Activated naive CD8-positive, alpha-beta T cell treated with anti-CD3 and anti-CD28 coated beads, Interleukin-2, amount 10 ng/mL, durations not matched to agents 7 days and 5 days (primary cell): ENCODE measurements at regions not wholly inside any gene's neighbourhood (a gene's known extent, or its start where the extent isn't known, plus 50 kb on each side); places are given as distances from the start of the nearest gene placed in this dataset.
A peak's percentile ranks its signal among the peaks of the same experiment; 100 is the strongest.

Source experiments
- ATAC-seq: fragments of 150-1000 bp; cut with Tn5 transposase; one replicate; pipeline ENCODE4 v1.10.0; 2021; ENCODE audit warnings: low read depth, moderate library complexity
- POLR2A ChIA-PET: fragments of 350-600 bp; sonication (Branson Sonifier 250); formaldehyde crosslinking; loops from one replicate; lab custom pipeline; 2021; ENCODE audit warnings: antibody characterized with exemption; lab: Charles Lee
- DNase-seq: peaks from one replicate; pipeline ENCODE4 v3.0.0; 2021
- H3K27ac Mint-ChIP-seq: one replicate; pipeline ENCODE4 v1.8.0; 2022; ENCODE audit warnings: mild to moderate bottlenecking, mixed read lengths
- H3K27me3 Mint-ChIP-seq: one replicate; pipeline ENCODE4 v1.8.0; 2022; ENCODE audit warnings: mild to moderate bottlenecking, moderate library complexity, mixed read lengths
- H3K36me3 Mint-ChIP-seq: one replicate; pipeline ENCODE4 v1.8.0; 2021; ENCODE audit warnings: mild to moderate bottlenecking, mixed read lengths
- H3K4me1 Mint-ChIP-seq: one replicate; pipeline ENCODE4 v1.8.0; 2021; ENCODE audit warnings: mixed read lengths
- H3K4me3 Mint-ChIP-seq: one replicate; pipeline ENCODE4 v1.8.0; 2022; ENCODE audit warnings: mild to moderate bottlenecking, moderate library complexity, mixed read lengths
- H3K9me3 Mint-ChIP-seq: one replicate; pipeline ENCODE4 v1.8.0; 2021; ENCODE audit warnings: mixed read lengths

DNA sequence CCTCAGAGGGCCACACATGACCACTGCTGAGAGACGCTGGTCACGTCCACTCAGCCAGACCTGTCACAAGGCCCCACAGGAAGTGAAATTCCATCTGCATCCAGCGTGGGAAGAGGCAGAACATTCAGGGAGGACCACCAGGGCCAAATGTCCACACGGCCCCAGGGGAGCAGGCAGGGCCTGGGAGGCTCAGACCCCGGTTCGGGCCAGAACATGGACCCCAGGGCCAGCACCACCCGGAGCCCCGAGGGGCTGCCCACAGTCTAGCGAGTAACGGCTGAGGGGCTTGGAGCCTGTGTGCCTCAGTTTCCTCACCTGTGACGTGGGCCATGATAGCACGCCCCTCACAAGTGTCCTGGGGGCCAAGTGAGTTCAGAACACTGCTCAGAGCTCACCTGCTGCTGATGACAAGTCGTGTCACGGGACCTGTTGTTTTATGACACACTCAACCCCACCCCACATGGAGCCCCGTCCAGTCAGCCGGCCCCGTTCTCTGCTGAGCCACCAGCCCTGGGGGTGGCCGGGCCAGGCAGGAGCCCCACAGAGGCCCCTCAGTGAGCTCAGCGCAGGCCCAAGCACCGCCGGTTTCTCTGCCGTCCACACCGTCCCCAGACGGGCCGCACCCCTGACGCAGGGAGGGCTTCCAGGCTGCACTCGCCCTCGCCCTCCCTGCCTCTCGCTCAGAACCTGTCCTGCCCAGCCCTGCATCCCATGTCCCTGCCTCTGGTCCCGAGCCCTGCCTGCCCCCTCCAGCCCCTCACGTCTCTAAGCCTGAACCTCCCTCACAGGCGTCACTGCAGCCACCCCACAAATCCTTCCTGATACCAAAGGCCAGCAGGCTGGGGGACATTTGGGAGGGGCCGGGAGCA lies 79.5 kb upstream of the GALNT9 start:
- Mint-ChIP-seq H3K27ac (no peak overlapping the region), H3K27me3 (no peaks in the 10 kb centered on the region), H3K4me3 (no peak overlapping the region), H3K4me1 (no peaks in the 10 kb centered on the region), H3K9me3 (no peaks in the 10 kb centered on the region), H3K36me3 (no peaks in the 10 kb centered on the region)
- ATAC-seq (no peak), DNase-seq (no peak)
- POLR2A ChIA-PET, result no interaction called here

DNA sequence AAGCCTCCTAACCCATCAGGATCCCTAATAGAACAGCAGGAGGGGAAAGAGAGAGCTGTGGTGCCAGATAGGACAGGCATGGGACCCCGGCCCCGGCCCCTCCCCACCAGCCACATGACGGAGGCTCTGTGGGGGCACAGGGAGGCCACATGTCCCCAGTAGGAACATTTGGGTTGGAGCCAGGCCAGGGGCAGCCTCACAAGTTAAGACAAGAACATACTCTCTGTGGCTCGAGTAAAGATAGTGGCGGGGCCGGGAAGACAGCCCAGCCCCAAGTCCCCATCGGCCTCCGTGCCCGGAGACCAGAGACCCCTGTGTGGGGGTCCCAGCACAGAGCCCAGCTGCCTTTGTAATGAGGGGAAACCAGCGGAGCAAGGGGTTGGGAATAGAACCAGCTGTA lies 78.6 kb upstream of the GALNT9 start:
- no peaks in the 10 kb centered on the region for H3K9me3 Mint-ChIP-seq
- DNase-seq (no peak), ATAC-seq (no peak)
- POLR2A ChIA-PET, result no interaction called here
- H3K4me1 Mint-ChIP-seq, result no peaks in the 10 kb centered on the region
- no peaks in the 10 kb centered on the region for H3K27me3 Mint-ChIP-seq
- no peak overlapping the region for H3K27ac Mint-ChIP-seq
- H3K36me3 Mint-ChIP-seq, result no peaks in the 10 kb centered on the region
- H3K4me3 Mint-ChIP-seq, result no peak overlapping the region

GRCh38 chr12:132407451-132407961 lies 78.1 kb upstream of the GALNT9 start:
- no peaks in the 10 kb centered on the region for H3K36me3 Mint-ChIP-seq
- no peak overlapping the region for H3K27ac Mint-ChIP-seq
- POLR2A ChIA-PET, result no interaction called here
- H3K27me3 Mint-ChIP-seq, result no peaks in the 10 kb centered on the region
- no peaks in the 10 kb centered on the region for H3K9me3 Mint-ChIP-seq
- no peak overlapping the region for H3K4me3 Mint-ChIP-seq
- H3K4me1 Mint-ChIP-seq, result no peaks in the 10 kb centered on the region
- ATAC-seq (no peak), DNase-seq (no peak)

GRCh38 chr12:132406493-132407450 lies 77.4 kb upstream of the GALNT9 start:
- no peaks in the 10 kb centered on the region for H3K36me3 Mint-ChIP-seq
- no peak for DNase-seq
- H3K4me1 Mint-ChIP-seq, result no peaks in the 10 kb centered on the region
- POLR2A ChIA-PET, result no interaction called here
- H3K27me3 Mint-ChIP-seq, result no peaks in the 10 kb centered on the region
- no peak for ATAC-seq
- no peak overlapping the region for H3K27ac Mint-ChIP-seq
- no peaks in the 10 kb centered on the region for H3K9me3 Mint-ChIP-seq
- no peak overlapping the region for H3K4me3 Mint-ChIP-seq

- H3K27ac Mint-ChIP-seq, result no peak overlapping the region
- no peaks in the 10 kb centered on the region for H3K9me3 Mint-ChIP-seq
- no peaks in the 10 kb centered on the region for H3K36me3 Mint-ChIP-seq
- no peaks in the 10 kb centered on the region for H3K4me1 Mint-ChIP-seq
- DNase-seq (no peak), ATAC-seq (no peak)
- H3K4me3 Mint-ChIP-seq, result no peak overlapping the region
- H3K27me3 Mint-ChIP-seq, result no peaks in the 10 kb centered on the region
- POLR2A ChIA-PET, result no interaction called here
Observed at GRCh38 chr12:132405742-132406251, 76.4 kb upstream of the GALNT9 start.

DNA sequence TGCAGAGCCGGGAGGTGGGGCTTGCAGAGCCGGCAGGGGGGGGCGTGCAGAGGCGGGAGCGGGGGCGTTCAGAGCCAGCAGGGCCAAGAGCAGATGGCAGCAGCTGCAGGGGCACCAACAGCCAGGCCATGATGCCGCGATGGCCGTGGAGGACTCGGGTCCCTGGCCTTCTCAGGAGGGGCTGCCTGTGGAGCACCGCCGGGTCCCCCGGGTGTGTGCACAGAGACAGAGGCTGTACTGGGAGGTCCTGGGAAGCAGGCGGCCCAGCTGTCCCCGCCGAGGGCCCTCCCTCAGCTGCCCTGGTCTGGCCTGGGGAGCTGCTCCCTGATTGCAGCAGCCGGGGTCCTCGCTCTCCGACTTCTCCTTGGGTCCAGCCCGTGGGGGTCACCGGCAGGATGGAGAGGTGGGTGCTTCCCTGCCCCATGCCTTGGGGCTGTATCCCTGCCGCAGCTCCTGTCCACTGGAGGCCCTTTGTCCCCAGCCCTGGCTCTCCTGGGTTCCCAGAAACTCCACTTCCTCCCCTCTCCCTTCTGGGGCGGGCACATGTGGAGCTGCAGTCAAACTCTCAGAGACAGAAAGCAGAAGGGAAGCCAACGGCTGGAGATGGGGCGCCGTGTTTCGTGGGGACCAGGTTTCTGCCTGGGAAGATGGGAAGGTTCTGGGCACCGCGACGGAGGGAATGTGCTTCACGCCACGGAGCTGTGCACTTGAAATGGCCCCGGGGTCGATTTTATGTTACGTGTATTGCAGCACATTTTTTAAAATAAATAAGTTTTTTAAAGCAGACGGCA lies 75.8 kb upstream of the GALNT9 start:
- ATAC-seq (no peak), DNase-seq (no peak)
- H3K4me3 Mint-ChIP-seq, result no peak overlapping the region
- H3K27me3 Mint-ChIP-seq, result no peaks in the 10 kb centered on the region
- no peak overlapping the region for H3K27ac Mint-ChIP-seq
- H3K9me3 Mint-ChIP-seq, result no peaks in the 10 kb centered on the region
- H3K36me3 Mint-ChIP-seq, result no peaks in the 10 kb centered on the region
- POLR2A ChIA-PET, result no interaction called here
- no peaks in the 10 kb centered on the region for H3K4me1 Mint-ChIP-seq

- no peaks in the 10 kb centered on the region for H3K9me3 Mint-ChIP-seq
- no peaks in the 10 kb centered on the region for H3K36me3 Mint-ChIP-seq
- H3K4me1 Mint-ChIP-seq, result no peaks in the 10 kb centered on the region
- DNase-seq (no peak), ATAC-seq (no peak)
- no peaks in the 10 kb centered on the region for H3K27me3 Mint-ChIP-seq
- POLR2A ChIA-PET, result no interaction called here
- no peak overlapping the region for H3K27ac Mint-ChIP-seq
- H3K4me3 Mint-ChIP-seq, result no peak overlapping the region
Observed at GRCh38 chr12:132404435-132404855, 75.1 kb upstream of the GALNT9 start.

DNA sequence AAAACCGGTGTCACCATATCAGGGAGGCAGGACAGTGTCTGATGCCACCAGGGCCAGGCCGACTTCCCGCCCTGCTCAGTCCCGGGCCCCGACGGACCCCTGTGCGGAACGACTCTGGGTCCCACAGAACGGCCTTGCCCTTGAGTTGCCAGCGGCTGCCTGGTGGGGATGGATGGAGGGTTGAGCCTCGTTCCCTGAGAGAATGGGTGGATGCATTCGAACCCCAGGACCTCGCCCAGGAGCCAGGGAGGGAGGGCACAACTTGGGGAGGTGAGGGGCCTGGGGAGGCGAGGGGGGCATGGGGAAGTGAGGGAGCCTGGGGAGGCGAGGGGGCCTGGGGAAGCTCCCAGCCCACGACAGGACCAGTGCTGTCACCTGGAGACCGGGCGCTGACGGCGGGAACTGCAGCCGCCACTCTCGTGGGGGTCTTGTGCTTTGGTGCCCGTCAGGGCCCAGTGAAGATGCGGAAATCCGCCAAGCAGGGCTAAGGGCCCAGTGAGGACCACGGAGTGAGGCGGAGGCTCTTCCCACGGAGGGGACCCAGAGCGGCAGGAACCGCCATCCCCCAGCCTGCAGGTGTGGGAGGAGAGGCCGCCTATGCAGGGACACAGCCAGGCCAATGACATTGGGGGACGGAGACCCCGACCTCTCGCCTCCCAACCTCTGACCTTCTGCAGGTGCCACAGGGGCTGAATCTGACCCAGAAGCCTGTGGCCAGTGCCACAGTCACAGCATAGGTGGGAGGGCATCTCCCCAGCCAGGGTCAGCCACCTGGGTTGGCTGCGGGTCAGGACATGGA lies 74.4 kb upstream of the GALNT9 start:
- no peak for DNase-seq
- Mint-ChIP-seq H3K4me1 (no peaks in the 10 kb centered on the region), H3K9me3 (no peaks in the 10 kb centered on the region), H3K4me3 (no peak overlapping the region), H3K27me3 (no peaks in the 10 kb centered on the region), H3K36me3 (no peaks in the 10 kb centered on the region), H3K27ac (no peak overlapping the region)
- POLR2A ChIA-PET, result no interaction called here
- no peak for ATAC-seq

GRCh38 chr12:132402831-132403416 lies 73.5 kb upstream of the GALNT9 start:
- DNase-seq (peak; percentile 6), ATAC-seq (no peak)
- Mint-ChIP-seq H3K9me3 (no peaks in the 10 kb centered on the region), H3K27ac (no peak overlapping the region), H3K36me3 (no peaks in the 10 kb centered on the region), H3K4me3 (no peak overlapping the region), H3K27me3 (no peaks in the 10 kb centered on the region), H3K4me1 (no peaks in the 10 kb centered on the region)
- POLR2A ChIA-PET, result no interaction called here

GRCh38 chr12:132401982-132402381 lies 72.6 kb upstream of the GALNT9 start:
- Mint-ChIP-seq H3K4me3 (no peak overlapping the region), H3K4me1 (no peaks in the 10 kb centered on the region), H3K27ac (no peak overlapping the region), H3K36me3 (no peaks in the 10 kb centered on the region), H3K27me3 (peaks cover 7% of the 10 kb centered on the region), H3K9me3 (no peaks in the 10 kb centered on the region)
- POLR2A ChIA-PET, result no interaction called here
- ATAC-seq (no peak), DNase-seq (no peak)

- ATAC-seq (no peak), DNase-seq (peak; percentile 25)
- no peak overlapping the region for H3K27ac Mint-ChIP-seq
- no peaks in the 10 kb centered on the region for H3K4me1 Mint-ChIP-seq
- H3K4me3 Mint-ChIP-seq, result no peak overlapping the region
- H3K27me3 Mint-ChIP-seq, result peaks cover 11% of the 10 kb centered on the region
- H3K36me3 Mint-ChIP-seq, result no peaks in the 10 kb centered on the region
- H3K9me3 Mint-ChIP-seq, result no peaks in the 10 kb centered on the region
- POLR2A ChIA-PET, result no interaction called here
Observed at GRCh38 chr12:132400011-132400641, 70.7 kb upstream of the GALNT9 start.
